Body of pancreas (tissue), 4 donors: ENCODE measurements at regions not wholly inside any gene's neighbourhood (a gene's known extent, or its start where the extent isn't known, plus 50 kb on each side); places are given as distances from the start of the nearest gene placed in this dataset.

Experiments
- ATAC-seq: fragments of 150-250 bp; one replicate; pipeline ENCODE4 v1.9.1; 2016
- DNase-seq, 4 donors: peaks; one replicate each; pipeline ENCODE4 v3.0.0-alpha.2; 2019
- H3K27ac ChIP-seq, 4 donors: fragments of 200-600 bp; sonication (generic); 1 replicate in 3 of 4; 2 replicates in 1 of 4; pipeline versions ENCODE4 v1.5.1 to v1.6.1; 2016 to 2019; ENCODE audit warnings: mild to moderate bottlenecking in 1 of 4, mixed read lengths in 1 of 4, moderate library complexity in 1 of 4
- H3K27me3 ChIP-seq, 2 donors: fragments of 200-600 bp; sonication (generic); one replicate each; pipeline ENCODE4 v1.6.0; 2016; ENCODE audit warnings: mild to moderate bottlenecking in 1 of 2
- H3K36me3 ChIP-seq, 2 donors: fragments of 200-600 bp; sonication (generic); replicated peaks in 1 of 2; 2 replicates each; pipeline ENCODE4 v1.5.1; 2016; ENCODE audit warnings: low read depth in 2 of 2; ENCODE audit not compliant: insufficient read depth in 1 of 2
- H3K4me1 ChIP-seq: fragments of 200-600 bp; sonication (generic); one replicate; pipeline ENCODE4 v1.6.0; 2016
- H3K4me3 ChIP-seq, 2 donors: fragments of 200-600 bp; sonication (generic); 1 replicate in 1 of 2; 2 replicates in 1 of 2; pipeline ENCODE4 v1.5.1; 2016 to 2019
- H3K9me3 ChIP-seq, 3 donors: fragments of 200-600 bp; sonication (generic); 1 replicate in 2 of 3; 2 replicates in 1 of 3; pipeline ENCODE4 v1.5.1; 2016
- POLR2A ChIP-seq, 3 donors: fragments of 450-650 bp; IDR thresholded peaks; one replicate each; pipeline ENCODE4 v1.6.1; 2016; ENCODE audit warnings: antibody characterized with exemption in 3 of 3, mild to moderate bottlenecking in 2 of 3
- whole genome bisulfite sequencing, 2 donors: methylation state at CpG; one replicate each; pipeline ENCODE4 v1.1.5; 2017; 5-methylcytosine and 5-hydroxymethylcytosine counted together
- intact Hi-C: fragments of 100-400 bp; cut with DNase I; formaldehyde crosslinking; loops from one replicate; pipeline ENCODE4 v1.15.1; 2023
- TF ChIP-seq, protein P1 (sequence below), 7 experiments: fragments of 450-650 bp in 4 of 7; fragments of 200-600 bp in 3 of 7; sonication (generic) in 3 of 7; IDR thresholded peaks; one replicate each; pipeline ENCODE4 v1.5.1; 2016 to 2019; ENCODE audit warnings: antibody characterized with exemption in 7 of 7

DNA sequence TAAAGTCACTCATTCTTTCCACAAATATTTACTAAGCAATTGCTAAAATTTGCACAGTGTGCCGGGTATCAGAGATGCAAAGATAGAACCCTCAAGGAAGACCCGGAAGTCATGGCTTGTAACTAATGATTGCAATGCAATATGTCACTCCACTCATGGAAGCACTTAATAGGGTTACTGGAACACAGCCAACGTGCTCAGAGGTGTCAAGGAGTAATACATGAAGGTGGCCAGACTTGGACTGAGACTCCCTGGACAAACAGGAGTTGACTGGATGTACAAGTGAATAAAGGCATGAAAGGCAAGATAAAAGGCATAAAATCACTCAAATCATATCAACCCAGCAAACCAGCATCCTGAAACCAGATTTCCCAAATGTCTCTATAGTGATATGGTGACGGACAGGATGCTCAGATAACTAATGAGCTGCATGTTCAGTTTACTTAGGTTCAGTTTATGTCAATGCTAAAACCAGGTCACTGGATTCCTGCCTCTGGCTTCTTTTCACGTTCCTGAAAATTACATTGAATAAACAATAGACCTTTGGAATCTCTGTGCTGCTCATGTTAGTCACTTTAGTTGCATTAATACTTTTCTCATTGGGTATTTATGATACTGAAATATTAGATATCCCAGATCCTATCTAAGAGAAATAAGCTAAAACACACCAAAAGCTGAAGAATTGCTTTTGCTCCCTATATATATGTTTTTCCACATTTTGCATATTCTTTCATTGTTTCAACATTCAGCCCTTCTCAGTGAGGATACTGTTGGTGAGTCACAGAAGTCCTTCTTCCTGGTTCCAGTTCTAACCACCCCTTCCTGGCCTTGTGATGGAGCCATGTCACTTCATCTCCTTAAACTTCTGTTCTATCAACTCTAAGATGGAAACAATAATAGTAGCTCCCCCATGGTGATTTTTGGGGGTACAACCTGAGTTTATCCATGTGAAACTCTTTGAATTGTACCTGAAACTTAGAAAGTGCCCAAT lies 688.9 kb upstream of the ID2 start:
- WGBS, 2 donors = 51 to 52% methylated on average over 5 of the region's 5 CpGs
- Histone ChIP-seq H3K9me3 (no peaks in the 10 kb centered on the region), H3K4me1 (peaks cover 3% of the 10 kb centered on the region), H3K27me3 (no peaks in the 10 kb centered on the region), H3K36me3 (no peaks in the 10 kb centered on the region), H3K4me3 (no peak overlapping the region), H3K27ac (no peak overlapping the region)
- ATAC-seq = no peak
- intact Hi-C loops = no loop called here
- no peak for TF ChIP-seq POLR2A (IDR thresholded peaks at IDR 0.05)
- TF ChIP-seq, protein P1, sequence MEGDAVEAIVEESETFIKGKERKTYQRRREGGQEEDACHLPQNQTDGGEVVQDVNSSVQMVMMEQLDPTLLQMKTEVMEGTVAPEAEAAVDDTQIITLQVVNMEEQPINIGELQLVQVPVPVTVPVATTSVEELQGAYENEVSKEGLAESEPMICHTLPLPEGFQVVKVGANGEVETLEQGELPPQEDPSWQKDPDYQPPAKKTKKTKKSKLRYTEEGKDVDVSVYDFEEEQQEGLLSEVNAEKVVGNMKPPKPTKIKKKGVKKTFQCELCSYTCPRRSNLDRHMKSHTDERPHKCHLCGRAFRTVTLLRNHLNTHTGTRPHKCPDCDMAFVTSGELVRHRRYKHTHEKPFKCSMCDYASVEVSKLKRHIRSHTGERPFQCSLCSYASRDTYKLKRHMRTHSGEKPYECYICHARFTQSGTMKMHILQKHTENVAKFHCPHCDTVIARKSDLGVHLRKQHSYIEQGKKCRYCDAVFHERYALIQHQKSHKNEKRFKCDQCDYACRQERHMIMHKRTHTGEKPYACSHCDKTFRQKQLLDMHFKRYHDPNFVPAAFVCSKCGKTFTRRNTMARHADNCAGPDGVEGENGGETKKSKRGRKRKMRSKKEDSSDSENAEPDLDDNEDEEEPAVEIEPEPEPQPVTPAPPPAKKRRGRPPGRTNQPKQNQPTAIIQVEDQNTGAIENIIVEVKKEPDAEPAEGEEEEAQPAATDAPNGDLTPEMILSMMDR (IDR thresholded peaks at IDR 0.05) = no peak
- DNase-seq = no peak

DNA sequence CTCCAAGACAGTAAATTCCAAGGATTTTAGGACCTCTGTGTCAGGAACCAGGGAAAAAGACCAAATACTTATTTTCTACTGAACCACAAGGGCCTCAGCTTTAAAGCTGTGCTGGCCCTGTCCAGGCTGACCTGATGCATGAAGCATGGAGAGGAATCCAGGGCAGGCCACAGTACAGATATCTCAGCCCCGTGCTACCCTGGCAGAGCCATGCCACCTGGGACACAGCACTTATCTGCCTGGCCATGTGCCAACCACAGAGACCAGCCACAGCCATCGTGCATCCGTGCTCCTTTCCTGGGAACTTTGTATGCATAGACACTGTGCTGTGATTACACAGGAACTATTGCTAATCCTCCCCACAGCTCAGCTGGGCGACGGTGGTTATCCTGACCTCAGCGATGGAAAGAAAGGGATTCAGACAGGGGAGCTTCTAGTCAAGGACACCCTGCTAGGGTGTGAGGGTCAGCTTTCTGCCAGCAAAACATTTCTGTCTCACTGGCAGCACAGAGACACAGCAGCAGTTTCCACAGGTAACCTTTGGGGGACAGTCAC lies 687.4 kb upstream of the ID2 start:
- Histone ChIP-seq H3K27me3 (no peaks in the 10 kb centered on the region), H3K27ac (no peak overlapping the region), H3K36me3 (no peaks in the 10 kb centered on the region), H3K4me3 (no peak overlapping the region), H3K9me3 (no peaks in the 10 kb centered on the region), H3K4me1 (no peaks in the 10 kb centered on the region)
- intact Hi-C loops = no loop called here
- no peak for TF ChIP-seq POLR2A (IDR thresholded peaks at IDR 0.05)
- TF ChIP-seq, protein P1 (IDR thresholded peaks at IDR 0.05) = no peak
- DNase-seq = peak; percentile 38 to 73 (median 51)
- WGBS, 2 donors = 35 to 43% methylated on average over 3 to 6 of the region's 6 CpGs
- peak; percentile 12 for ATAC-seq

DNA sequence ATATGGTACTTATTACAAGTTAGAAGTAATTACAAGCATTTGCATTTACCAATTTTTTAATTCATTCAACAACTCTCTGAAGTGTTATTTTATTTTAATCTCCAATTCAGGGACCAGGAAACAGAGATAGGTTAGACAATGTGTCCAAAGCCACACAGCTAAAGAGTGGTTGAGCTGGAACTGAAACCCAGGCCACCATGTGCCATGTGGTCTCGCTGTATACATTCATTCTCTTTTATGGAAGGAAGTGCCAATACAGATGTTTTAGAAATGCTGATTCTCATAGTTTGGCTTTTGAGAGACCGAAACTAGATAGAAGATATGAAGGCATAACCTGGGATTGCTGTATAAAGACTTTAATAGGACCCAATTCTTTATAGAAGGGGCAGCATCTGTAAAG lies 684.6 kb upstream of the ID2 start:
- H3K9me3 ChIP-seq = no peaks in the 10 kb centered on the region
- intact Hi-C loops = no loop called here
- H3K4me3 ChIP-seq = no peak overlapping the region
- DNase-seq (no peak), ATAC-seq (no peak)
- 87 to 91% methylated on average over 2 of the region's 2 CpGs for WGBS, 2 donors
- no peak overlapping the region for H3K27ac ChIP-seq
- TF ChIP-seq POLR2A (IDR thresholded peaks at IDR 0.05) = no peak
- TF ChIP-seq, protein P1 (IDR thresholded peaks at IDR 0.05) = no peak
- no peaks in the 10 kb centered on the region for H3K27me3 ChIP-seq
- no peaks in the 10 kb centered on the region for H3K36me3 ChIP-seq
- H3K4me1 ChIP-seq = no peaks in the 10 kb centered on the region

DNA sequence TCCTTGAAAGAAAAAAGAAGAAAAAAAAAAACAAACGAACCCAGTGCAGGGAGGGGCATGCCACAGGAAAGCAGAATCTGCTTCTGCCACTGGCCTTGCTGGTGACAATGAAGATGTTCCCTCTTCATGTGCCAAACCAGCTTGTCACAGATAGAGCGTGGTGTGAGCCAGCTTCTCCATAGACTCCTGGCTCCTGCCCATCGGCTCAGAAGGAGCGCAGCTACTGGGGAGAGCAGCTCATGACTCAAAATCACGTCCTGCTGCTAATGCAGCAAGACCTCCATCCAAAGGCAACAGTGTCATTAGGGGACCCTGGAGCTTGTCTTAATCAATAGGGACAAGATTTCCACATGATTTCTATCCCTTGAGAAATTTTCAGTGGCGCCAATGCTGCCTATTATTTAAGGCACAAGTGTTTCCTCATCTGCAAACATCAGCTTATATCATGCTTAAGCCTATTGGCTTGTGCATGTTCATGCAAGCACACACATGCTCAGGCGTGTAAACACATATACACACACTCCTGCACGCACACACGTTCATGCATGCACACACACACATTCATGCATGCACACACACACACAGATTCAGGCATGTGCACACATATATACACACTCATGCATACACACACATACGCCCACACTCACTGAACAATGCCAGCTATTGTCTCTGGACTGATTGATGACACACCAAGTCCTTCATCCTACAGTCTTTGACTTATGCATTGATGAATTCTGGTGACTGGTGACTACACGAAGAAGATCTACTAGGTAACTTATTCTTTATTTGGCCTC lies 682.0 kb upstream of the ID2 start:
- DNase-seq = no peak
- 84 to 85% methylated on average over 11 of the region's 11 CpGs for WGBS, 2 donors
- no peak for TF ChIP-seq POLR2A (IDR thresholded peaks at IDR 0.05)

DNA sequence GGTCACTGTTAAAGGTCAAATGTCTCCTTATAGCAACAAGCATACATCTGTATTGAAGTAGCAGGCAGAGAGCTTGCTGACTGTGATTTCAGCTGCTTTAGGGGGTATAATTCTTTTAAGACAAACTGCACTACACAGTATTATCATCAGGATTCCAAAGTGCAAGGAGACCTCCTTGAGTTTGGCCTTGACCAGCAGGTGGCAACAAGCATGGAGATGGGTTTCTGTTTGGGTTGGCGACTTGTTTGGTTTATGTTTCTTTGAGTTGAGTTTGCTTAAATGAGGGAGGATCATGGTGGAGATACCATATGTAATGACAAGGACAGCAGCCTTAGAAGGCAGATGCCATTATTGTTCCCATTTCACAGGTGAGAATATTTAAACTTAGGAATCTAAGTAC lies 681.0 kb upstream of the ID2 start:
- WGBS, 2 donors = 86 to 90% methylated on average over 1 of the region's 1 CpG

More for the DNA sequence above, 682.0 kb upstream of the ID2 start:
- Histone ChIP-seq H3K36me3 (no peaks in the 10 kb centered on the region), H3K4me1 (peaks cover 9% of the 10 kb centered on the region), H3K4me3 (no peak overlapping the region), H3K27me3 (no peaks in the 10 kb centered on the region), H3K27ac (no peak overlapping the region), H3K9me3 (no peaks in the 10 kb centered on the region)
- intact Hi-C loops = no loop called here
- no peak for ATAC-seq

More for the DNA sequence above, 681.0 kb upstream of the ID2 start:
- ATAC-seq (no peak), DNase-seq (no peak)
- Histone ChIP-seq H3K4me1 (peaks cover 9% of the 10 kb centered on the region), H3K27me3 (no peaks in the 10 kb centered on the region), H3K4me3 (no peak overlapping the region), H3K36me3 (no peaks in the 10 kb centered on the region), H3K27ac (no peak overlapping the region), H3K9me3 (no peaks in the 10 kb centered on the region)
- intact Hi-C loops = no loop called here
- TF ChIP-seq, protein P1 (IDR thresholded peaks at IDR 0.05) = peak in 1 of 7 experiments; percentile 7
- TF ChIP-seq POLR2A (IDR thresholded peaks at IDR 0.05) = no peak
